Mesodermal cell (in vitro differentiated cells): ENCODE measurements at regions not wholly inside any gene's neighbourhood (a gene's known extent, or its start where the extent isn't known, plus 50 kb on each side); places are given as distances from the start of the nearest gene placed in this dataset.

ENCODE experiments used
- H3K27ac ChIP-seq: 2 replicates; pipeline ENCODE4 v1.7.0; 2013; ENCODE audit warnings: mild to moderate bottlenecking, low read depth, low read length, moderate library complexity; ENCODE audit not compliant: severe bottlenecking
- H3K36me3 ChIP-seq: 2 replicates; pipeline ENCODE4 v1.7.1; 2013; ENCODE audit warnings: mild to moderate bottlenecking, low read length, moderate library complexity; ENCODE audit not compliant: control insufficient read depth, insufficient read depth
- H3K4me1 ChIP-seq: one replicate; pipeline ENCODE4 v1.7.1; 2013; ENCODE audit warnings: mild to moderate bottlenecking, low read length; ENCODE audit not compliant: insufficient read depth, control insufficient read depth, poor library complexity, severe bottlenecking
- H3K4me3 ChIP-seq: 2 replicates; pipeline ENCODE4 v1.7.0; 2013; ENCODE audit warnings: low read length, control low read depth, mild to moderate bottlenecking; ENCODE audit not compliant: insufficient read depth, poor library complexity, severe bottlenecking; ENCODE audit errors: extremely low read depth
- H3K9me3 ChIP-seq: 2 replicates; pipeline ENCODE4 v1.7.1; 2013; ENCODE audit warnings: mild to moderate bottlenecking, low read length, moderate library complexity; ENCODE audit not compliant: control insufficient read depth
- WGBS, 2 experiments: methylation state at CpG; one replicate each; pipeline ENCODE4 v1.1.5; 2013; ENCODE audit warnings: missing lambda C conversion rate in 2 of 2; ENCODE audit not compliant: insufficient coverage in 2 of 2; 5-methylcytosine and 5-hydroxymethylcytosine counted together

- 47 to 64% methylated on average over 4 of the region's 7 CpGs for WGBS, 2 experiments
Measured at GRCh38 chr6:14284969-14285590, 167.5 kb downstream of the CD83 start.

GRCh38 chr6:14286144-14286543 lies 168.6 kb downstream of the CD83 start:
- Histone ChIP-seq H3K36me3 (no peaks in the 10 kb centered on the region), H3K4me1 (no peaks in the 10 kb centered on the region), H3K9me3 (no peaks in the 10 kb centered on the region), H3K4me3 (no peak overlapping the region), H3K27ac (no peak overlapping the region)
- WGBS, 2 experiments: 42 to 60% methylated on average over 2 of the region's 5 CpGs

More at GRCh38 chr6:14284969-14285590, 167.5 kb downstream of the CD83 start:
- H3K9me3 ChIP-seq: no peaks in the 10 kb centered on the region
- no peaks in the 10 kb centered on the region for H3K36me3 ChIP-seq
- H3K4me1 ChIP-seq: no peaks in the 10 kb centered on the region
- no peak overlapping the region for H3K27ac ChIP-seq
- no peak overlapping the region for H3K4me3 ChIP-seq

- H3K4me3 ChIP-seq: no peak overlapping the region
- H3K36me3 ChIP-seq: no peaks in the 10 kb centered on the region
- H3K4me1 ChIP-seq: no peaks in the 10 kb centered on the region
- H3K27ac ChIP-seq: no peak overlapping the region
- no peaks in the 10 kb centered on the region for H3K9me3 ChIP-seq
- WGBS, 2 experiments: 80% methylated on average over 1 of the region's 1 CpG; no CpG with 5 or more reads in 1 of the 2 experiments
Measured at GRCh38 chr6:14286634-14287428, 169.3 kb downstream of the CD83 start.

GRCh38 chr6:14287707-14288106 lies 170.1 kb downstream of the CD83 start:
- Histone ChIP-seq H3K9me3 (no peaks in the 10 kb centered on the region), H3K4me3 (no peak overlapping the region), H3K4me1 (no peaks in the 10 kb centered on the region), H3K36me3 (no peaks in the 10 kb centered on the region), H3K27ac (no peak overlapping the region)

GRCh38 chr6:14288910-14289309 lies 171.3 kb downstream of the CD83 start:
- WGBS, 2 experiments: 90 to 94% methylated on average over 2 of the region's 3 CpGs
- no peak overlapping the region for H3K27ac ChIP-seq
- H3K9me3 ChIP-seq: no peaks in the 10 kb centered on the region
- H3K36me3 ChIP-seq: no peaks in the 10 kb centered on the region
- no peak overlapping the region for H3K4me3 ChIP-seq
- no peaks in the 10 kb centered on the region for H3K4me1 ChIP-seq

GRCh38 chr6:14290041-14290771 lies 172.6 kb downstream of the CD83 start:
- Histone ChIP-seq H3K4me3 (no peak overlapping the region), H3K27ac (no peak overlapping the region), H3K9me3 (no peaks in the 10 kb centered on the region), H3K4me1 (no peaks in the 10 kb centered on the region), H3K36me3 (no peaks in the 10 kb centered on the region)
- 71 to 83% methylated on average over 3 to 4 of the region's 8 CpGs for WGBS, 2 experiments

GRCh38 chr6:14290772-14291330 lies 173.3 kb downstream of the CD83 start:
- no peak overlapping the region for H3K4me3 ChIP-seq
- no peaks in the 10 kb centered on the region for H3K4me1 ChIP-seq
- H3K27ac ChIP-seq: no peak overlapping the region
- no peaks in the 10 kb centered on the region for H3K9me3 ChIP-seq
- no peaks in the 10 kb centered on the region for H3K36me3 ChIP-seq
- WGBS, 2 experiments: 89 to 94% methylated on average over 2 to 4 of the region's 5 CpGs

- Histone ChIP-seq H3K36me3 (no peaks in the 10 kb centered on the region), H3K4me3 (no peak overlapping the region), H3K4me1 (no peaks in the 10 kb centered on the region), H3K27ac (no peak overlapping the region), H3K9me3 (no peaks in the 10 kb centered on the region)
- WGBS, 2 experiments: no CpG with 5 or more reads among the region's 3 CpGs
Measured at GRCh38 chr6:14291331-14291730, 173.8 kb downstream of the CD83 start.

- Histone ChIP-seq H3K4me3 (no peak overlapping the region), H3K4me1 (no peaks in the 10 kb centered on the region), H3K36me3 (no peaks in the 10 kb centered on the region), H3K9me3 (no peaks in the 10 kb centered on the region), H3K27ac (no peak overlapping the region)
- 83% methylated on average over 1 of the region's 3 CpGs; no CpG with 5 or more reads in 1 of the 2 experiments for WGBS, 2 experiments
Measured at GRCh38 chr6:14292119-14292518, 174.5 kb downstream of the CD83 start.

GRCh38 chr6:14294270-14294951 lies 176.8 kb downstream of the CD83 start:
- no peak overlapping the region for H3K4me3 ChIP-seq
- 93 to 96% methylated on average over 3 to 4 of the region's 4 CpGs for WGBS, 2 experiments
- no peak overlapping the region for H3K27ac ChIP-seq
- H3K4me1 ChIP-seq: no peaks in the 10 kb centered on the region
- H3K36me3 ChIP-seq: no peaks in the 10 kb centered on the region
- no peaks in the 10 kb centered on the region for H3K9me3 ChIP-seq
